ENCODE measurements at regions not wholly inside any gene's neighbourhood (a gene's known extent, or its start where the extent isn't known, plus 50 kb on each side); places are given as distances from the start of the nearest gene placed in this dataset.

DNA sequence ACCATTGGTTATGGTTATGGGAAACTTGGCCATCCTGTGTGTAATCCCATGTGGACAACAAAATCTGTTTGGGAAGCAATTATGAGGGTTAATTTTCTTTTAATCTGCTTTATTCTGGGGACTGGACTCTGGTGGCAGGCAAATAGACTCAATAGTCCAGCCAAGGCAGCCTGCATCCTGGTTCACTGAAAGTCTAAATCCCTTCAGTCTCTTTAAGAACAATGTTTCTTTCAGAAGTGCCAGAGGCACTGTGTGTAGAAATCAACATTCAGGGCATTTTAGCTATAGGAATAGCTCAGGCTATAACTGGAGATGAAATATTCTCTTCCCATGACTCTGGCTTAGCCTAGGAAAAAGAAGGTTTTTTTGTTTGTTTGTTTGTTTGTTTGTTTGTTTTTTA lies 118.0 kb downstream of the SPATA31D1 start:
- TF ChIP-seq EZH2 (IDR thresholded peaks at IDR 0.05; ENCODE audit: borderline replicate concordance, insufficient read depth, low read depth, low read length, poor library complexity, severe bottlenecking), result no peak
- TF ChIP-seq, protein P1, sequence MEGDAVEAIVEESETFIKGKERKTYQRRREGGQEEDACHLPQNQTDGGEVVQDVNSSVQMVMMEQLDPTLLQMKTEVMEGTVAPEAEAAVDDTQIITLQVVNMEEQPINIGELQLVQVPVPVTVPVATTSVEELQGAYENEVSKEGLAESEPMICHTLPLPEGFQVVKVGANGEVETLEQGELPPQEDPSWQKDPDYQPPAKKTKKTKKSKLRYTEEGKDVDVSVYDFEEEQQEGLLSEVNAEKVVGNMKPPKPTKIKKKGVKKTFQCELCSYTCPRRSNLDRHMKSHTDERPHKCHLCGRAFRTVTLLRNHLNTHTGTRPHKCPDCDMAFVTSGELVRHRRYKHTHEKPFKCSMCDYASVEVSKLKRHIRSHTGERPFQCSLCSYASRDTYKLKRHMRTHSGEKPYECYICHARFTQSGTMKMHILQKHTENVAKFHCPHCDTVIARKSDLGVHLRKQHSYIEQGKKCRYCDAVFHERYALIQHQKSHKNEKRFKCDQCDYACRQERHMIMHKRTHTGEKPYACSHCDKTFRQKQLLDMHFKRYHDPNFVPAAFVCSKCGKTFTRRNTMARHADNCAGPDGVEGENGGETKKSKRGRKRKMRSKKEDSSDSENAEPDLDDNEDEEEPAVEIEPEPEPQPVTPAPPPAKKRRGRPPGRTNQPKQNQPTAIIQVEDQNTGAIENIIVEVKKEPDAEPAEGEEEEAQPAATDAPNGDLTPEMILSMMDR (IDR thresholded peaks at IDR 0.05), result no peak
- H4K20me1 ChIP-seq (ENCODE audit: control insufficient read depth, insufficient read depth, low read length, poor library complexity, severe bottlenecking), result no peaks in the 10 kb centered on the region
- no peak for DNase-seq
- H3K4me3 Mint-ChIP-seq, result no peak overlapping the region
- H2AFZ ChIP-seq (ENCODE audit: insufficient read depth, low read depth, low read length, poor library complexity, severe bottlenecking), result no peak overlapping the region
- no peak for ATAC-seq (ENCODE audit: low read depth)
- H3K27ac Mint-ChIP-seq, result no peak overlapping the region
- intact Hi-C loops (cut with micrococcal nuclease), result no loop called here
- no peaks in the 10 kb centered on the region for H3K9me3 Mint-ChIP-seq (ENCODE audit: insufficient read depth)
- no peak overlapping the region for H3K4me3 ChIP-seq (ENCODE audit: control extremely low read depth in 1 of 5, extremely low read depth in 1 of 5, insufficient read depth in 1 of 5, low read depth in 2 of 5, low read length in 4 of 5)
- H3K4me1 ChIP-seq (ENCODE audit: control insufficient read depth in 2 of 2, insufficient read depth in 2 of 2, low read length in 2 of 2), result peaks cover 0 to 3% of the 10 kb centered on the region in 2 donors
- peaks cover 5% of the 10 kb centered on the region for H3K4me1 Mint-ChIP-seq
- ChIA-PET POLR2A (no interaction called here), CTCF (no interaction called here)
- no peak overlapping the region for H3K27ac ChIP-seq (ENCODE audit: low read length in 2 of 2)
- H3K36me3 ChIP-seq (replicated peaks in 1 of 2; ENCODE audit: control extremely low read depth in 1 of 2, control insufficient read depth in 1 of 2, extremely low read depth in 1 of 2, insufficient read depth in 2 of 2, low read length in 1 of 2), result no peaks in the 10 kb centered on the region
- no peaks in the 10 kb centered on the region for H3K27me3 ChIP-seq (replicated peaks in 1 of 4; ENCODE audit: control extremely low read depth in 1 of 4, control insufficient read depth in 3 of 4, insufficient read depth in 4 of 4, low read length in 3 of 4)
- H3K9ac ChIP-seq (ENCODE audit: low read length), result no peak overlapping the region
- H3K79me2 ChIP-seq (ENCODE audit: control insufficient read depth, insufficient read depth, low read length), result no peaks in the 10 kb centered on the region
- no peak overlapping the region for H3K4me2 ChIP-seq (replicated peaks; ENCODE audit: low read depth, low read length, poor library complexity, severe bottlenecking)
- no peaks in the 10 kb centered on the region for H3K27me3 Mint-ChIP-seq
- peaks cover 0 to 10% (median 3%) of the 10 kb centered on the region in 3 donors for H3K9me3 ChIP-seq (ENCODE audit: control extremely low read depth in 1 of 3, control insufficient read depth in 2 of 3, insufficient read depth in 1 of 3, low read length in 2 of 3)

DNA sequence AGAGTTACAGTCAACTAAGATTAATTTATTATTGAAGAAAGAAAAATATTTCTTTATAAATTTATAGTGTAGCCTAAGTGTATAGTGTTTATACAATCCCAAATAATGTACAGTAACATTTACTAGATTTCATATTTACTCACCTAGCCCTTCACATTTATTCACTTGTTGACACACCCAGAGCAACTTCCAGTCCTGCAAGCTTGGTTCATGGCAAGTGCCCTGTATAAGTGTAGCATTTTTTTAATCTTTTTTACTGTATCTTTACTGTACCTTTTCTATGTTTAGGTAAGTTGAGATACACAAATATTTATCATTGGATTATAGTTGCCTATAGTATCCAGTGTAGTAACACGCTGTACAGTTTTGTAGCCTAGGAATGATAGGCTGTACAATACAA lies 119.9 kb downstream of the SPATA31D1 start:
- WGBS (ENCODE audit: insufficient coverage), result no CpG with 5 or more reads among the region's 1 CpG

More for the DNA sequence above, 119.9 kb downstream of the SPATA31D1 start:
- Mint-ChIP-seq H3K27ac (no peak overlapping the region), H3K9me3 (ENCODE audit: insufficient read depth) (no peaks in the 10 kb centered on the region), H3K4me3 (no peak overlapping the region), H3K4me1 (peaks cover 5% of the 10 kb centered on the region), H3K27me3 (no peaks in the 10 kb centered on the region)
- Histone ChIP-seq H3K4me3 (ENCODE audit: control extremely low read depth in 1 of 5, extremely low read depth in 1 of 5, insufficient read depth in 1 of 5, low read depth in 2 of 5, low read length in 4 of 5) (no peak overlapping the region), H3K27me3 (replicated peaks in 1 of 4; ENCODE audit: control extremely low read depth in 1 of 4, control insufficient read depth in 3 of 4, insufficient read depth in 4 of 4, low read length in 3 of 4) (no peaks in the 10 kb centered on the region), H3K36me3 (replicated peaks in 1 of 2; ENCODE audit: control extremely low read depth in 1 of 2, control insufficient read depth in 1 of 2, extremely low read depth in 1 of 2, insufficient read depth in 2 of 2, low read length in 1 of 2) (no peaks in the 10 kb centered on the region), H3K4me2 (replicated peaks; ENCODE audit: low read depth, low read length, poor library complexity, severe bottlenecking) (no peak overlapping the region), H4K20me1 (ENCODE audit: control insufficient read depth, insufficient read depth, low read length, poor library complexity, severe bottlenecking) (no peaks in the 10 kb centered on the region), H3K27ac (ENCODE audit: low read length in 2 of 2) (no peak overlapping the region), H3K9me3 (ENCODE audit: control extremely low read depth in 1 of 3, control insufficient read depth in 2 of 3, insufficient read depth in 1 of 3, low read length in 2 of 3) (no peaks in the 10 kb centered on the region), H3K79me2 (ENCODE audit: control insufficient read depth, insufficient read depth, low read length) (no peaks in the 10 kb centered on the region), H3K4me1 (ENCODE audit: control insufficient read depth in 2 of 2, insufficient read depth in 2 of 2, low read length in 2 of 2) (peaks cover 0 to 3% of the 10 kb centered on the region in 2 donors), H2AFZ (ENCODE audit: insufficient read depth, low read depth, low read length, poor library complexity, severe bottlenecking) (no peak overlapping the region), H3K9ac (ENCODE audit: low read length) (no peak overlapping the region)
- DNase-seq (no peak), ATAC-seq (ENCODE audit: low read depth) (no peak)
- intact Hi-C loops (cut with micrococcal nuclease), result loop anchor here (2.0 kb wide), 1 partner anchor 14 kb away; no protein-coding TSS in a partner anchor
- CTCF ChIA-PET, result no interaction called here
- POLR2A ChIA-PET, result no interaction called here
- no peak for TF ChIP-seq EZH2 (IDR thresholded peaks at IDR 0.05; ENCODE audit: borderline replicate concordance, insufficient read depth, low read depth, low read length, poor library complexity, severe bottlenecking)
- TF ChIP-seq, protein P1 (IDR thresholded peaks at IDR 0.05), result no peak
